GM19023 (cell line): ENCODE measurements at regions not wholly inside any gene's neighbourhood (a gene's known extent, or its start where the extent isn't known, plus 50 kb on each side); places are given as distances from the start of the nearest gene placed in this dataset.

Source experiments
- ATAC-seq: cut with Tn5 transposase; IDR thresholded peaks from one replicate; pipeline ENCODE4 v1.9.1; 2021; ENCODE audit warnings: mild to moderate bottlenecking, moderate library complexity; ENCODE audit not compliant: unreplicated experiment

DNA sequence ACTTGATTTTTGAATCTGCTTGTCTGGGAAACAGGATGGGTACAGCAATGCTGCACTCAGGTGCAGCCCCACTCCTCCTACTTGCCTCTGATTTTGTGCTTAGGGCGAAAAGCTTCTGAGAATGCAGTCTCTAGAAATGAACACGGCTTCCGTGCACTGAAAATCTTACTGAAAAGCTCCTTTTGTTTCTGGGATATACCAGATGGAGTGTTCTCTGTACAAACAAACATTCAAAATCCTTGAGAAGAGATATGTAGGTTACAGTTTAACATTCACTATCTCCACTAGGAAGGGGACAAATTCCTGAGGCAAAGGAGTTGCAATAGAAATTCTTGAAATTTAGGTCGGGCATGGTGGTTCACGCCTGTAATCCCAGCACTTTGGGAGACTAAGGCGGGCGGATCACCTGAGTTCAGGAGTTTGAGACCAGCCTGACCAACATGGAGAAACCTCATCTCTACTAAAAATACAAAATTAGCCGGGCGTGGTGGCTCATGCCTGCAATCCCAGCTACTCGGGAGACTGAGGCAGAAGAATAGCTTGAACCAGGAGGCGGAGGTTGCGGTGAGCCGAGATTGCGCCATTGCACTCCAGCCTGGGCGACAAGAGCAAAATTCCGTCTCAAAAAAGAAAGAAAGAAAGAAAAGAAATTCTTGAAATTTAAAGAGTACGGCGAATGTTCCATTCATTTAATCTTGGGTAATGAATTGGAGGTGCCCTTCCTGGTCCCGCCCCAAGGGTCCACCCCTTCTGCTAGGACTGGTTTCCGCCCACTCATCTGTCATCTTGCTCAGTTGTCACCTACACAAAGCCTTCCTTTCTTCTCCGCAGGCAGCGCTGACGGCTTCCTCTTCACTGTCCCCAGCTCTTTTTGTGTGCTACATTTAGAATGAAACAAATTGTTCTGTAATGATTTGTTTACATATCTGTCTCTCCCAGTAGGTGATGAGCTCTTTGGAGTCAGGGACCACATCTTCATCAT is 92.4 kb downstream of the SOCS6 start:
- no peak for ATAC-seq
